MM.1S (cell line): ENCODE measurements at regions not wholly inside any gene's neighbourhood (a gene's known extent, or its start where the extent isn't known, plus 50 kb on each side); places are given as distances from the start of the nearest gene placed in this dataset.

Experiments
- EZH2 ChIP-seq: fragments of 300-600 bp; sonication (generic); optimal IDR thresholded peaks from 2 replicates; pipeline ENCODE3; 2017; ENCODE audit warnings: low read depth, mild to moderate bottlenecking, antibody characterized with exemption, low read length, mixed read lengths
- TF ChIP-seq, protein P1 (sequence below): fragments of 300-600 bp; sonication (generic); IDR thresholded peaks from 2 replicates; pipeline ENCODE4 v1.5.1; 2016; ENCODE audit warnings: antibody characterized with exemption, low read length, mixed read lengths

DNA sequence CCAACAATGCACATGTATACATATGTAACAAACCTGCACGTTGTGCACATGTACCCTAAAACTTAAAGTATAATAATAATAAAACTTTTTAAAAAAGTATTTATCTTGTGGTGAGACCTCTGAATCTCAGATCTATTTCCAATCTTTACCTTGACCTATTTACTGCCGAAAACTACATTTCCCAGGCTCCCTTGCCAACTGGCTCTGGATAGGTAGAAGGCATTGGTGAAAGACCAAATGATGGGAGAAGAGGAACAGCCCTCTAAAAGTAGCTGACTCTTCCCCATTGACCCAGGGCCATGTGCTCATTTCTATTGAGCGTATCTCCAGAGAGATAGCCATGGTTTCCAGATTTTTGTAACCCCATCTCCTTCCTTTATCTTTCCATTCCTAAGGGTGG, 247.4 kb downstream of the GPAM start:
- TF ChIP-seq, protein P1, sequence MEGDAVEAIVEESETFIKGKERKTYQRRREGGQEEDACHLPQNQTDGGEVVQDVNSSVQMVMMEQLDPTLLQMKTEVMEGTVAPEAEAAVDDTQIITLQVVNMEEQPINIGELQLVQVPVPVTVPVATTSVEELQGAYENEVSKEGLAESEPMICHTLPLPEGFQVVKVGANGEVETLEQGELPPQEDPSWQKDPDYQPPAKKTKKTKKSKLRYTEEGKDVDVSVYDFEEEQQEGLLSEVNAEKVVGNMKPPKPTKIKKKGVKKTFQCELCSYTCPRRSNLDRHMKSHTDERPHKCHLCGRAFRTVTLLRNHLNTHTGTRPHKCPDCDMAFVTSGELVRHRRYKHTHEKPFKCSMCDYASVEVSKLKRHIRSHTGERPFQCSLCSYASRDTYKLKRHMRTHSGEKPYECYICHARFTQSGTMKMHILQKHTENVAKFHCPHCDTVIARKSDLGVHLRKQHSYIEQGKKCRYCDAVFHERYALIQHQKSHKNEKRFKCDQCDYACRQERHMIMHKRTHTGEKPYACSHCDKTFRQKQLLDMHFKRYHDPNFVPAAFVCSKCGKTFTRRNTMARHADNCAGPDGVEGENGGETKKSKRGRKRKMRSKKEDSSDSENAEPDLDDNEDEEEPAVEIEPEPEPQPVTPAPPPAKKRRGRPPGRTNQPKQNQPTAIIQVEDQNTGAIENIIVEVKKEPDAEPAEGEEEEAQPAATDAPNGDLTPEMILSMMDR = no peak
- TF ChIP-seq EZH2 = no peak
